LNCAP (cell line): ENCODE measurements at regions not wholly inside any gene's neighbourhood (a gene's known extent, or its start where the extent isn't known, plus 50 kb on each side); places are given as distances from the start of the nearest gene placed in this dataset.

Source experiments
- TF ChIP-seq, protein P1 (sequence below): fragments of 450-650 bp; IDR thresholded peaks from 2 replicates; pipeline ENCODE4 v1.5.1; 2017; ENCODE audit warnings: mild to moderate bottlenecking

DNA sequence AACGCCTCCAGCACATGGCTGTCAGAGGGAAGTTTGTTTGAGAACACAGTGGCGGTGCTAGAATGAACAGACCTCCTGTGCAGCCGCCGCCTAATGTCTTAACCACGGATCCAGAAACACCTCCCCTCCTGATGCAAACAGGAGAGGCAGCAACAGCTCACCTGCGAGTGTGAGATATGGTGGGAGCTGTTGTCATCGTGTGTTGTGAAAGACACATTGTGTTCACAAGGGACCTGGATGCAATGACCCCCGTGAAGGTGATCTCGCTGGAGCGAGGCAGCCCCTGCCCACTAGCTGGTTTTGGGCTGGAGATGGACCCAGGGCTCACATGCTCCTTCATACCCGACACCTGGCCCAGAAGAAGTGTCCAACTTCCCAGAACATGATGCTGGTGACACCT lies 315.3 kb upstream of the C1orf174 start:
- TF ChIP-seq, protein P1, sequence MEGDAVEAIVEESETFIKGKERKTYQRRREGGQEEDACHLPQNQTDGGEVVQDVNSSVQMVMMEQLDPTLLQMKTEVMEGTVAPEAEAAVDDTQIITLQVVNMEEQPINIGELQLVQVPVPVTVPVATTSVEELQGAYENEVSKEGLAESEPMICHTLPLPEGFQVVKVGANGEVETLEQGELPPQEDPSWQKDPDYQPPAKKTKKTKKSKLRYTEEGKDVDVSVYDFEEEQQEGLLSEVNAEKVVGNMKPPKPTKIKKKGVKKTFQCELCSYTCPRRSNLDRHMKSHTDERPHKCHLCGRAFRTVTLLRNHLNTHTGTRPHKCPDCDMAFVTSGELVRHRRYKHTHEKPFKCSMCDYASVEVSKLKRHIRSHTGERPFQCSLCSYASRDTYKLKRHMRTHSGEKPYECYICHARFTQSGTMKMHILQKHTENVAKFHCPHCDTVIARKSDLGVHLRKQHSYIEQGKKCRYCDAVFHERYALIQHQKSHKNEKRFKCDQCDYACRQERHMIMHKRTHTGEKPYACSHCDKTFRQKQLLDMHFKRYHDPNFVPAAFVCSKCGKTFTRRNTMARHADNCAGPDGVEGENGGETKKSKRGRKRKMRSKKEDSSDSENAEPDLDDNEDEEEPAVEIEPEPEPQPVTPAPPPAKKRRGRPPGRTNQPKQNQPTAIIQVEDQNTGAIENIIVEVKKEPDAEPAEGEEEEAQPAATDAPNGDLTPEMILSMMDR, result no peak

DNA sequence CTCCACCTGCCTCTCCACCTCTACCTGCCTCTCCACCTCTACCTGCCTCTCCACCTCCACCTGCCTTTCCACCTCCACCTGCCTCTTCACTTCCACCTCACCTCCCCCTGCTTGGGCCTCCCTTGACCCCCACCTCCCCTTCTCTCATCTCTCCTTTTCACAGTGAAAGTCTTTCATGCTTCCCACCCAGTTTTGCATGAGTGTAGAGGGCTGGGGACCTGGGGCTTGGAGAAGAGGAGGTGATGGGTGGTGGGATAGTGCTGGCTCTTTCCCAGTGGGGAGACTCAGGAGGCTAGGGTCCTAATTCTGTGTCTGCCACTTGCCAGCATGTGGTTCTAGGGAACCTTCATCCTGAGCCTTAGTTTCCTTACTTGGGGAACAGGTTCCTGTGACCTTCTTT lies 316.2 kb upstream of the C1orf174 start:
- TF ChIP-seq, protein P1, result no peak

DNA sequence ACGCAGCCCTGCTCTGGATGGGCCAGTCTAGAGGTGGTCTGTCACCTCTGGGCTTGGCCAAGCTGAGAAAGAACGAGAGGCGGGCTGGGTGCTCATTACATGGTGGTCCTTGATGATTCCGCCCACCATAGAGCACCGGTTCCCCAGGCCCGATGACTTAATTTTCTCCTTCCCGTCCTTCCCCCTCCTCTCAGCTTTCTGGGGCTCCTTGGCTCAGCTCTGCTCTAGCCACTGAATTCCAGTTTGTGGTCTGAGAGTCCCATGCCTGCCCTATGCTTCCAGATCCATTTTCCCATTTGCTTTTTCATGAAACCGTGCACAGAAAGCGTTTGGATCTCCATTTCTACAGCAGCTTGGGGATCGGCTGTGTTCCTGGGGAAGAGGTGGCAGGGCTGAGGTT lies 318.5 kb upstream of the C1orf174 start:
- TF ChIP-seq, protein P1, result no peak

DNA sequence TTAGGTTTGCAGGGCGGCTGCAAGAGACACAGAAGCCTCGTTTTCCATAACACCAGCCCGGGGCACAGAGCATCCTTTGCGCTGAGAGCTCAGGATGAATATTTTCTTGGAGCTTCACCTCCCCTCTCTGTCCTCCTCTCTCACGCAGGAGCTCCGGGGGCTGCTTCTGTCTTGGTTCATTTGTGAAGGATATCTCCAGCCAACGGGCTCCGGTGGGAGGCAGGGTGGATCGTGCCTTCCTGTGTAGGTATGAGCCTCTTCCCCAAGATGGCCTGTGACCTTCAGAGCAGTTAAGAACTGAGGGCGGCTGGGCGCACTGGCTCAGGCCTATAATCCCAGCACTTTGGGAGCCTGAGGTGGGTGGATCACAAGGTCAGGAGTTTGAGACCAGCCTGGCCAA lies 319.0 kb upstream of the C1orf174 start:
- TF ChIP-seq, protein P1, result no peak

DNA sequence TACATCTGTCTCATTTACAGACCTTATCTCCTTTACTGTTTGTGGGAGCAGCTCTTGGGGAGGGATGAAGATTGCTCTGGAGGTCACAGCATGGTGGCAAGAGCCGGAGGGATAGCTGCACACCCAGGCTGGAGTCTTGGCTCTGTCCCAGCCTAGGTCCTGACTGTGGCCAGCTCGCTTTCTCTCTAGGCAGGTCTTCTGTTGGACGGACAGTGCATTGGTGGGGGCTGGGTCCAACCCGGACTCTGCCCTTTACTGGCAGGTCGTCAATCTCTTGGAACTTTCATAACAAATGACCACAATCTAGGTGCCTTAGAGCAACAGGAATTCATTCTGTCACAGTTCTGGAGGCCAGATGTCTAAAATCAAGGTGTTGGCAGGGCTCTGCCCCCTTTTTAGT lies 319.8 kb upstream of the C1orf174 start:
- TF ChIP-seq, protein P1, result no peak

DNA sequence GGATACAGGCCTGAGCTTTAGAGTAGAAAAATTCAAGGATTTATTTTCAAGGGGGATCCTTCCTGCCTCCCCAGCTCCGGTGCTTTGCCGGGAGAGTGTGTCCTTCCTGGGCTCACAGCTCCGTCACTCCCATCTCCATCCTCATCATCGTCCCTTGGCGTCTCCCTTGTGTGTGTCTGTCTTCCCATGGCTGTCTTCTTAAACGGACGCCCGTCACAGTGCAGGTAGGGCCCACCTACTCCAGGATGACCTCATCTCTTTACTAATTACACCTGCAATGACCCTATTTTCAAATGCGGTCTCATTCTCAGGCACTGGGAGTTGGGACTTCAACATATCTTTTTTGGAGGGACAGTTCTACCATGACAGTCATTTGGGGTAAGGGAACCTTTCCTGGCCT lies 320.3 kb upstream of the C1orf174 start:
- TF ChIP-seq, protein P1, result no peak

DNA sequence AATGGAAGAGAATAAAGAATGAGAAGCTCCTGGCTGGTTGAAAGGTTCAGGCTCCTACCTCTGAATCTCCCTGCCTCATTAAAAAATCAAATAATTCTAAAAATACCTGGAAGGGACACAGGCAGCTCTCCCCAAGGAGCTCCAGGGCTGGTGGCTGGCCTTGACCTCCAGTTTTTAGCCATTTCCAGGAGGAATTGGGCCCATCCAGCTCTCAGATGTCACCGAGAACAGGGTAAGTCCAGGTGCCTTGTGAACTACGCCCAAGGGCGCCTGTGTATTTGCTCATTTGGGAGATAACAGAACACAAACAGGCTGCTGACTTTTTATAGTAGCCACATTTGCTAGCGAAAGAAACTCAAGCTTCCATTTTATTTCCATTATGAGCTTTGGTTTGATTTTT lies 321.0 kb upstream of the C1orf174 start:
- TF ChIP-seq, protein P1, result no peak

DNA sequence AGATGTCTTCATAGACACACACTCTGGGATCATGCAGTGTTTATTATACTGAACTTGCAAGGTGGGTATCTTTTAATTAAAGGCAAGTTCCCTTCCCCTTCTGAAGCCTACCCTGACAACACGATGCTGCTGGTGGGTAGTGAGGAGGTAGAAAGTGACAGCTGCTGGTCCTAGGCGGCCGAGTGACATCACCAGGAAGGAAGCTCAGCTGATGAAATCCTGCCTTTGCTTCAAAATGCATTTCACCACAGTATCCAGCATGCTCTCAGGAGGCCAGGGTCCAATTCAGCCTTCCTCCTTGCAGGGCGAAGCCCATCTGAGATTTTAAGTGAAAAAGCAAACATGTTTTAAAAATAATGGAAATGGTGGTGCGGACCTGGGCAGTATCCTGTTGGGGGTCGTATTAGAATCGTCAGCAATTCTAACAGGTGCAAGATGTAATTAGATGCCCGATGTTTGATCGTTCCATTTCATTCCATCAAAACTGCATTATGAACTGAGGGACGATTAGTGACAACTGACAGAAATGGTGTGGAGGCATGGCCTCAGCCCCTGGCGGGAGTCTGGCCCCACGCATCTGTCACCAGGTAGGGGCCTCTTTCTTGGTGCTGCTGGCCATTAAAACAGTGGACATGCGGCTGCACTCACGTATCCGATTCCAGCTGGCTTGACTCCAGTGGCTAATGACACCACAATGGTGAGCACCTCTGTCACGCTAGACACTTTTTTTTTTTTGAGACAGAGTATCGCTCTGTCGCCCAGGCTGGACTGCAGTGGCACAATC lies 324.8 kb upstream of the C1orf174 start:
- TF ChIP-seq, protein P1, result no peak
